GM12878 (cell line): ENCODE measurements at regions not wholly inside any gene's neighbourhood (a gene's known extent, or its start where the extent isn't known, plus 50 kb on each side); places are given as distances from the start of the nearest gene placed in this dataset.

Experiments
- ATAC-seq: fragments of 200-7000 bp; cut with Tn5 transposase; 3 replicates; pipeline ENCODE4 v1.9.1; 2020; ENCODE audit warnings: mild to moderate bottlenecking, moderate library complexity
- BruUV-seq: library from RNA; stranded (reverse); fragments of 400-500 nt; replicated peaks from 2 replicates; lab custom pipeline; 2021; lab: Mats Ljungman, UMichigan
- CTCF ChIA-PET: fragments of 300-600 bp; sonication (Branson Sonifier 250); formaldehyde crosslinking; extraction: SDS; loops from one replicate; lab custom pipeline; 2021; ENCODE audit warnings: inconsistent platforms; lab: Yijun Ruan, JAX
- POLR2A ChIA-PET: fragments of 350-600 bp; formaldehyde crosslinking; extraction: SDS; loops from one replicate; lab custom pipeline; 2021; ENCODE audit warnings: inconsistent platforms; lab: Charles Lee
- RAD21 ChIA-PET: fragments of 300-600 bp; sonication (Branson Sonifier 250); formaldehyde crosslinking; loops from one replicate; lab custom pipeline; 2023; ENCODE audit warnings: antibody characterized with exemption; ENCODE audit not compliant: unreplicated experiment; lab: Charles Lee
- SMC1A ChIA-PET: fragments of 300-600 bp; sonication (Branson Sonifier 250); formaldehyde crosslinking; loops from one replicate; lab custom pipeline; 2023; ENCODE audit not compliant: unreplicated experiment, uncharacterized antibody; lab: Charles Lee
- DNase-seq: peaks from one replicate; pipeline ENCODE4 v3.0.0-alpha.2; 2011; ENCODE audit warnings: low read depth, low spot score
- FAIRE-seq: peaks from 3 replicates; lab custom pipeline; 2011; peaks lifted over from hg19 to GRCh38; lab: Jason Lieb, UNC
- H2AFZ ChIP-seq: 2 replicates; pipeline ENCODE4 v1.6.0; 2011; ENCODE audit warnings: low read depth, low read length, control low read depth; ENCODE audit not compliant: control insufficient read depth
- H3K27ac ChIP-seq: 2 replicates; pipeline ENCODE4 v1.5.1; 2011; ENCODE audit warnings: control low read depth; ENCODE audit not compliant: control insufficient read depth, insufficient read depth
- H3K27me3 ChIP-seq, 2 experiments: replicated peaks in 1 of 2; 2 replicates each; pipeline versions ENCODE4 v1.6.0 to v1.6.1; 2011; ENCODE audit warnings: low read length in 1 of 2; ENCODE audit not compliant: control insufficient read depth in 2 of 2, insufficient read depth in 2 of 2
- H3K36me3 ChIP-seq, 2 experiments: 2 replicates each; pipeline ENCODE4 v1.5.1; 2011; ENCODE audit warnings: low read length in 1 of 2; ENCODE audit not compliant: control insufficient read depth in 2 of 2, insufficient read depth in 2 of 2
- H3K4me1 ChIP-seq: 2 replicates; pipeline ENCODE4 v1.6.1; 2011; ENCODE audit warnings: mild to moderate bottlenecking, low read length, moderate library complexity, mixed read lengths; ENCODE audit not compliant: control insufficient read depth, insufficient read depth
- H3K4me2 ChIP-seq: 2 replicates; pipeline ENCODE4 v1.6.0; 2011; ENCODE audit warnings: control low read depth; ENCODE audit not compliant: control insufficient read depth, insufficient read depth
- H3K4me3 ChIP-seq: fragments of 200-600 bp; sonication (generic); 2 replicates; pipeline ENCODE4 v1.5.1; 2016
- H3K79me2 ChIP-seq: 2 replicates; pipeline ENCODE4 v1.6.0; 2011; ENCODE audit warnings: low read length; ENCODE audit not compliant: control insufficient read depth, insufficient read depth
- H3K9ac ChIP-seq: 2 replicates; pipeline ENCODE4 v1.8.0; 2011; ENCODE audit warnings: low read length, control low read depth, mixed read lengths; ENCODE audit not compliant: control insufficient read depth, insufficient read depth
- H3K9me3 ChIP-seq: replicated peaks from 3 replicates; pipeline ENCODE4 v1.5.1; 2011; ENCODE audit warnings: mild to moderate bottlenecking, low read length; ENCODE audit not compliant: control insufficient read depth, insufficient read depth
- H4K20me1 ChIP-seq: 2 replicates; pipeline ENCODE4 v1.6.0; 2011; ENCODE audit not compliant: control insufficient read depth, insufficient read depth
- ATF7 ChIP-seq: fragments of 450-650 bp; IDR thresholded peaks from 2 replicates; pipeline ENCODE4 v1.6.1; 2016; ENCODE audit warnings: low read depth, mild to moderate bottlenecking
- CHD1 ChIP-seq: IDR thresholded peaks from 2 replicates; pipeline ENCODE4 v1.6.1; 2012; ENCODE audit warnings: low read depth, low read length, improper control_type of control experiment
- E4F1 ChIP-seq: fragments of 450-650 bp; IDR thresholded peaks from 2 replicates; pipeline ENCODE4 v1.6.1; 2018; ENCODE audit warnings: borderline replicate concordance, mild to moderate bottlenecking; ENCODE audit not compliant: partially characterized antibody
- FOXK2 ChIP-seq: fragments of 450-650 bp; IDR thresholded peaks from 2 replicates; pipeline ENCODE4 v1.6.1; 2017; ENCODE audit warnings: mild to moderate bottlenecking, moderate library complexity
- IKZF2 ChIP-seq, 2 experiments: fragments of 450-650 bp; IDR thresholded peaks; 2 replicates each; pipeline ENCODE4 v1.6.1; 2017; ENCODE audit warnings: mild to moderate bottlenecking in 2 of 2, moderate library complexity in 2 of 2
- KLF5 ChIP-seq: fragments of 450-650 bp; IDR thresholded peaks from 2 replicates; pipeline ENCODE4 v1.6.1; 2014; ENCODE audit warnings: mild to moderate bottlenecking; ENCODE audit not compliant: partially characterized antibody
- PAX5 ChIP-seq: IDR thresholded peaks from 2 replicates; pipeline ENCODE4 v1.6.1; 2011; ENCODE audit warnings: low read depth, low read length, borderline replicate concordance
- SMAD1 ChIP-seq: fragments of 450-650 bp; IDR thresholded peaks from 2 replicates; pipeline ENCODE4 v1.6.1; 2018; ENCODE audit warnings: mild to moderate bottlenecking, low read depth; ENCODE audit not compliant: partially characterized antibody
- SUZ12 ChIP-seq: fragments of 200-600 bp; sonication (generic); IDR thresholded peaks from one replicate; pipeline ENCODE4 v1.6.1; 2018; ENCODE audit warnings: antibody characterized with exemption, mild to moderate bottlenecking; ENCODE audit not compliant: unreplicated experiment
- USF1 ChIP-seq: IDR thresholded peaks from 2 replicates; pipeline ENCODE4 v1.6.1; 2011; ENCODE audit warnings: borderline replicate concordance, low read depth, mild to moderate bottlenecking, moderate library complexity, mixed read lengths, low read length; ENCODE audit not compliant: insufficient read depth; ENCODE audit errors: extremely low read length
- WGBS: methylation state at CpG from one replicate; pipeline ENCODE4 v1.1.6; 2016; ENCODE audit warnings: low lambda C conversion rate; ENCODE audit not compliant: insufficient replicate concordance, insufficient coverage; ENCODE audit errors: missing lambda C conversion rate; 5-methylcytosine and 5-hydroxymethylcytosine counted together
- in situ Hi-C: fragments of 300-500 bp; cut with MboI; formaldehyde crosslinking; loops from 9 replicates; pipeline ENCODE4 v1.14.3; 2018; ENCODE audit warnings: mixed read lengths
- intact Hi-C: fragments of 100-400 bp; cut with micrococcal nuclease; formaldehyde crosslinking; loops from one replicate; pipeline ENCODE4 v1.14.2; 2022; ENCODE audit not compliant: unreplicated experiment
- TF ChIP-seq, protein P1 (sequence below): IDR thresholded peaks from 2 replicates; pipeline ENCODE4 v1.6.1; 2012; ENCODE audit warnings: improper control_type of control experiment, low read depth, low read length; ENCODE audit not compliant: insufficient replicate concordance

GRCh38 chr20:52064931-52065330, 126.6 kb downstream of the ZFP64 start:
- RAD21 ChIA-PET = no interaction called here
- H3K4me3 ChIP-seq = no peak overlapping the region
- in situ Hi-C loops (no loop called here), intact Hi-C loops (no loop called here)
- no peak overlapping the region for H3K4me2 ChIP-seq
- no peaks in the 10 kb centered on the region for H3K4me1 ChIP-seq
- H3K9me3 ChIP-seq = no peaks in the 10 kb centered on the region
- no peaks in the 10 kb centered on the region for H3K36me3 ChIP-seq
- H3K27ac ChIP-seq = no peak overlapping the region
- CTCF ChIA-PET = interaction anchor here (0.6 kb wide), 1 partner anchor 63 kb away, joined by 3 read pairs; no protein-coding TSS in a partner anchor
- POLR2A ChIA-PET = no interaction called here
- H2AFZ ChIP-seq = no peak overlapping the region
- WGBS = 100% methylated on average over 1 of the region's 1 CpG
- no peaks in the 10 kb centered on the region for H3K79me2 ChIP-seq
- no peak overlapping the region for H3K9ac ChIP-seq
- no peaks in the 10 kb centered on the region for H4K20me1 ChIP-seq
- FAIRE-seq = no peak
- BruUV-seq = no TSS peak
- H3K27me3 ChIP-seq = no peaks in the 10 kb centered on the region
- SMC1A ChIA-PET = no interaction called here
- no peak for ATAC-seq
- DNase-seq = no peak
- TF ChIP-seq USF1 (no peak), SMAD1 (no peak), E4F1 (no peak), SUZ12 (no peak), ATF7 (no peak), PAX5 (no peak), IKZF2 (IDR thresholded peaks at IDR 0.05) (no peak), KLF5 (no peak), CHD1 (no peak), FOXK2 (no peak)
- TF ChIP-seq, protein P1, sequence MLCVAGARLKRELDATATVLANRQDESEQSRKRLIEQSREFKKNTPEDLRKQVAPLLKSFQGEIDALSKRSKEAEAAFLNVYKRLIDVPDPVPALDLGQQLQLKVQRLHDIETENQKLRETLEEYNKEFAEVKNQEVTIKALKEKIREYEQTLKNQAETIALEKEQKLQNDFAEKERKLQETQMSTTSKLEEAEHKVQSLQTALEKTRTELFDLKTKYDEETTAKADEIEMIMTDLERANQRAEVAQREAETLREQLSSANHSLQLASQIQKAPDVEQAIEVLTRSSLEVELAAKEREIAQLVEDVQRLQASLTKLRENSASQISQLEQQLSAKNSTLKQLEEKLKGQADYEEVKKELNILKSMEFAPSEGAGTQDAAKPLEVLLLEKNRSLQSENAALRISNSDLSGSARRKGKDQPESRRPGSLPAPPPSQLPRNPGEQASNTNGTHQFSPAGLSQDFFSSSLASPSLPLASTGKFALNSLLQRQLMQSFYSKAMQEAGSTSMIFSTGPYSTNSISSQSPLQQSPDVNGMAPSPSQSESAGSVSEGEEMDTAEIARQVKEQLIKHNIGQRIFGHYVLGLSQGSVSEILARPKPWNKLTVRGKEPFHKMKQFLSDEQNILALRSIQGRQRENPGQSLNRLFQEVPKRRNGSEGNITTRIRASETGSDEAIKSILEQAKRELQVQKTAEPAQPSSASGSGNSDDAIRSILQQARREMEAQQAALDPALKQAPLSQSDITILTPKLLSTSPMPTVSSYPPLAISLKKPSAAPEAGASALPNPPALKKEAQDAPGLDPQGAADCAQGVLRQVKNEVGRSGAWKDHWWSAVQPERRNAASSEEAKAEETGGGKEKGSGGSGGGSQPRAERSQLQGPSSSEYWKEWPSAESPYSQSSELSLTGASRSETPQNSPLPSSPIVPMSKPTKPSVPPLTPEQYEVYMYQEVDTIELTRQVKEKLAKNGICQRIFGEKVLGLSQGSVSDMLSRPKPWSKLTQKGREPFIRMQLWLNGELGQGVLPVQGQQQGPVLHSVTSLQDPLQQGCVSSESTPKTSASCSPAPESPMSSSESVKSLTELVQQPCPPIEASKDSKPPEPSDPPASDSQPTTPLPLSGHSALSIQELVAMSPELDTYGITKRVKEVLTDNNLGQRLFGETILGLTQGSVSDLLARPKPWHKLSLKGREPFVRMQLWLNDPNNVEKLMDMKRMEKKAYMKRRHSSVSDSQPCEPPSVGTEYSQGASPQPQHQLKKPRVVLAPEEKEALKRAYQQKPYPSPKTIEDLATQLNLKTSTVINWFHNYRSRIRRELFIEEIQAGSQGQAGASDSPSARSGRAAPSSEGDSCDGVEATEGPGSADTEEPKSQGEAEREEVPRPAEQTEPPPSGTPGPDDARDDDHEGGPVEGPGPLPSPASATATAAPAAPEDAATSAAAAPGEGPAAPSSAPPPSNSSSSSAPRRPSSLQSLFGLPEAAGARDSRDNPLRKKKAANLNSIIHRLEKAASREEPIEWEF = no peak
